ENCODE measurements at regions not wholly inside any gene's neighbourhood (a gene's known extent, or its start where the extent isn't known, plus 50 kb on each side); places are given as distances from the start of the nearest gene placed in this dataset.

GRCh38 chr1:182111496-182111895, 50.0 kb upstream of the ZNF648 start:
- H3K4me3 Mint-ChIP-seq (ENCODE audit: unreplicated experiment): no peak overlapping the region
- TF ChIP-seq CTCF (IDR thresholded peaks at IDR 0.05): no peak
- H3K4me1 Mint-ChIP-seq (ENCODE audit: low read depth): peaks cover 5% of the 10 kb centered on the region
- H3K27me3 Mint-ChIP-seq (ENCODE audit: low read depth): peaks cover 23% of the 10 kb centered on the region
- H3K36me3 Mint-ChIP-seq (ENCODE audit: low read depth): no peaks in the 10 kb centered on the region
- H3K27ac Mint-ChIP-seq (ENCODE audit: unreplicated experiment): no peak overlapping the region
- peaks cover 6% of the 10 kb centered on the region for H3K9me3 Mint-ChIP-seq (ENCODE audit: low read depth)
- DNase-seq (ENCODE audit: low spot score): no peak
